GM12892 (cell line): ENCODE measurements at regions not wholly inside any gene's neighbourhood (a gene's known extent, or its start where the extent isn't known, plus 50 kb on each side); places are given as distances from the start of the nearest gene placed in this dataset.

ENCODE experiments used
- POLR2A ChIP-seq: IDR thresholded peaks from 2 replicates; pipeline ENCODE4 v1.6.1; 2011; ENCODE audit warnings: low read depth, low read length, control low read depth
- POLR2AphosphoS5 ChIP-seq: IDR thresholded peaks from 2 replicates; pipeline ENCODE4 v1.6.1; 2011; ENCODE audit warnings: low read depth, low read length, control low read depth
- TAF1 ChIP-seq: IDR thresholded peaks from 2 replicates; pipeline ENCODE4 v1.6.1; 2011; ENCODE audit warnings: low read depth, mild to moderate bottlenecking, control low read depth, low read length, borderline replicate concordance

DNA sequence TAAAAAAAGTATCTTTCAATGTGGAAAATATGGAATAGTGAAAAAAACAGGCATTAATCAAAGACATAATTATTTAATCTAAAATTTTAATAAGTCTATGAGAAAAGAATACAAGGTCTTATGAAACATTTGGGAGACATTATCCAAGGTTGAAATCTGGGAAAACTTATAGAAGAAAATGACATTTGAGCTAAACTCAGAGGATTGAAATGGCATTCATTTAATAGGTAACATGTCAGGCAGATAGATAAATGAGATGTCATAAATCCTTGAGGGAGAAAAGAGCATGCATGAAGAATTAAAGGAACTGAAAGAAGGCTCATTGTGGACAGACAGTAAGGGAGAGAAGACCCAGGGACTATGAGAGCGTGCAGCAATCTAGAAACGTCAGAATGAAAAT is 284.4 kb downstream of the PRR16 start:
- TF ChIP-seq POLR2A, result no peak
- TF ChIP-seq POLR2AphosphoS5, result no peak
- no peak for TF ChIP-seq TAF1
